ENCODE measurements at regions not wholly inside any gene's neighbourhood (a gene's known extent, or its start where the extent isn't known, plus 50 kb on each side); places are given as distances from the start of the nearest gene placed in this dataset.

DNA sequence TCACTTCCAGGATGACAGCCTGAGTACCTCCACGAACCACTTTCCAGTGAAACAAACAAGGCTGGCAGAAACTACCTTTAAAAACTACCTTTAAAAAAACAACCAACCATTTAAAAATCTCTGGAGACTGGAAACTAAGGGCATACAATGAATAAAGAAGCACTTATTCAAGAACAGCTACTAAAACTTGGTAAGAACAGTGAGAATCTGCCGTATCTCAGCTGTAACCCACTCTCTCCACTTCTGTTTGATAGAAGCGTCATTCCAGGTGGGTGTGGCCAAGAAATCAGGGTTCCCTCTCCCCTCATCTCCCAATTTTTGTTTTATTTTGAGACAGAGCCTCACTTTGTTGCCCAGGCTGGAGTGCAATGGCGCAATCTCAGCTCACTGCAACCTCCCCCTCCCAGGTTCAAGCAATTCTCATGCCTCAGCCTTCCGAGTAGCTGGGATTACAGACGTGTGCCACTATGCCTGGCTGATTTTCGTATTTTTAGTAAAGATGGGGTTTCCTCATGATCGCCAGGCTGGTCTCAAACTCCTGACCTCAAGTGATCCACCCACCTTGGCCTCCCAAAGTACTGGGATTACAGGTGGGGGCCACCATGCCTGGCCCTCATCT lies 158.8 kb upstream of the CHST15 start:
- no peak for TF ChIP-seq POLR2A (IDR thresholded peaks at IDR 0.05)
- TF ChIP-seq, protein P1, sequence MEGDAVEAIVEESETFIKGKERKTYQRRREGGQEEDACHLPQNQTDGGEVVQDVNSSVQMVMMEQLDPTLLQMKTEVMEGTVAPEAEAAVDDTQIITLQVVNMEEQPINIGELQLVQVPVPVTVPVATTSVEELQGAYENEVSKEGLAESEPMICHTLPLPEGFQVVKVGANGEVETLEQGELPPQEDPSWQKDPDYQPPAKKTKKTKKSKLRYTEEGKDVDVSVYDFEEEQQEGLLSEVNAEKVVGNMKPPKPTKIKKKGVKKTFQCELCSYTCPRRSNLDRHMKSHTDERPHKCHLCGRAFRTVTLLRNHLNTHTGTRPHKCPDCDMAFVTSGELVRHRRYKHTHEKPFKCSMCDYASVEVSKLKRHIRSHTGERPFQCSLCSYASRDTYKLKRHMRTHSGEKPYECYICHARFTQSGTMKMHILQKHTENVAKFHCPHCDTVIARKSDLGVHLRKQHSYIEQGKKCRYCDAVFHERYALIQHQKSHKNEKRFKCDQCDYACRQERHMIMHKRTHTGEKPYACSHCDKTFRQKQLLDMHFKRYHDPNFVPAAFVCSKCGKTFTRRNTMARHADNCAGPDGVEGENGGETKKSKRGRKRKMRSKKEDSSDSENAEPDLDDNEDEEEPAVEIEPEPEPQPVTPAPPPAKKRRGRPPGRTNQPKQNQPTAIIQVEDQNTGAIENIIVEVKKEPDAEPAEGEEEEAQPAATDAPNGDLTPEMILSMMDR (IDR thresholded peaks at IDR 0.05 in 4 of 5, conservative IDR thresholded peaks at IDR 0.05 in 1 of 5): no peak

Data from gastrocnemius medialis (tissue), 4 donors.